ENCODE measurements at regions not wholly inside any gene's neighbourhood (a gene's known extent, or its start where the extent isn't known, plus 50 kb on each side); places are given as distances from the start of the nearest gene placed in this dataset.
"Not testable (repeated sequence)": the region's sequence is repeated elsewhere in the genome, so short reads cannot be mapped to it uniquely, and the experiment has no call there.

DNA sequence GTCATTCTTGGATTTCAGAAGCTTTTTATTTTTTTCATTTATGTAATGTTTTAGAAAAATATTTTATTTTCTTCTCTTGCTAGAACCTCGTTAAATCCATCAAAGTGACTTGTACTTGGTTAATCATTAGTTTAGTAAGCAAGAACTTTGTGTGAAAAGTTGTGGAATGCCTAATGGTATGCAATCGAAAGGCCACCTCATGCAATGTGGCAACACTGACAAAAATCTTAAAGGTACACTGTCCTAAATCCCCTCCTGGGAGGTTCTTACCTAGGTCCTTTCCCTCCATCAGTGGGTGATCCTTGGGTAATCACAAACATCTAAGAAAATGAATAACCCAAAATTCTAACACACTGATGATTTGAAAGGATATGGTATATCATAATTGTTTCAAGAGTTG lies 304.2 kb downstream of the DNAH5 start:
- DNase-seq: no peak

DNA sequence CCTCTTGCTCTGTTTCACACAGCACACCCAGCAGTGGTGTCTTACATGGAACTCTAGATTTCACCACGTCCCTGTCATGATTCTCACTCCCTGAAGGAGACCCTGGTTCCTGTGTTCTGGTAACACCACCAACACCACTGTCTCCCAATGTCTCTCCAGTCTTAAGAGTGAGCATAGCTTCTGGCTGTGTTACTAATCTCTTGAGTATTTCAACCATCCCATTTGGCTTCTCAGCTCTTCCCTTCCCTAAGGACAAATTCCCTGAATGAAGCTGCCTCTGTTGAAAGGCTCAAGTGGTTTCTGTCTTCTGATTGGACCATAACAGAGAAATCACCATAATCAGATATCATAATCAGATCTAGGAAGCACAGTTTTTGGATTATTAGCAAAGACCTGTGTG lies 311.8 kb downstream of the DNAH5 start:
- no peak for DNase-seq

DNA sequence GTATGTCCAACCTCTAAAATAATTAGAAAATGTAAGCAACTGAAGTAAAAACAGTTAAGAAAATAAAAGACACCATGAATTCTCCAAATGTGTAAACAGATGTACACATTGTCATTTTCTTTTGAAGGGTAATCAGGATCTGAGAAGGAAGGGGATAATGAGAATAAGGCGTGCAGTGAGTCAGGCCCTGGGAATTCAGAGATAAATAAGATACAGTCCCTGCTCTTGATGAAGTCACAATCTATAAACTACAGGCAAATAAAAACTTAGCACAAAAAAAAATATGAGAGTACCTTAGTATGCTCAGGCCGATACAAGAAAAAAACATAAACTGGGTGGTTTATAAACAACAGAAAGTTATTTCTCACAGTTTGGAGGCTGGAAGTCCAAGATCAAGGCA lies 315.3 kb downstream of the DNAH5 start:
- no peak for DNase-seq

DNA sequence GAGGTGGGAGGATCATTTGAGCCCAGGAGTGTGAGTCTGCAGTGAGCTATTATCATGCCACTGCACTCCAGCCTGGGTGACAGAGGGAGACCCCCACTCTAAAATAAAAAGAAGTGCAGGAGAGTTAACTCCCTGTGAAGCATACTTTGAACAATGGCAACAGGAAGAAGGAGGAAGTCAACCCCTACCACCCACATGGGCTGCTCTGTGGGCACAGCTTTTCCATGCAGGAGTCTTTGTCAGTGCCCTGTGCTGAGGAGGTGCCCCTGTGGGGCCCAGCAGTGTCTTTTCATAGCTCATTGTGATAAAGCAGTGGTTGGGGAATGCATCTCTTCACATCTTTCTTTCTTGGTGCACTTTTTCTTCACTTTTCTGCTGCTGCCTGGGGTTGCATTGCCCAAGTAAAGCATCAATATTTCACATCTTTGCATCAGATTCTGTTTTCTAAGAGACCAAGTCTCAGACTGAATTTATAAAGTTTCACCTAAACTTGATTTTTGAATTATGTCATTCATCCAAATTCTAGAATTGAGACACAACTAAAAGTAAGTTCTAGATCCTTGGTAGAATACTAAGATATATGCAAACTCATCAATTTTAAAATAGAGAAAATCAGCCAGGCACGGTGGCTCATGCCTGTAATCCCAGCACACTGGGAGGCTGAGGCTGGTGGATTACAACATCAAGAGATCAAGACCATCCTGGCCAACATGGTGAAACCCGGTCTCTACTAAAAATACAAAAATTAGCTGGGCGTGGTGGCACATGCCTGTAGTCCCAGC lies 316.6 kb downstream of the DNAH5 start:
- no peak for DNase-seq

DNA sequence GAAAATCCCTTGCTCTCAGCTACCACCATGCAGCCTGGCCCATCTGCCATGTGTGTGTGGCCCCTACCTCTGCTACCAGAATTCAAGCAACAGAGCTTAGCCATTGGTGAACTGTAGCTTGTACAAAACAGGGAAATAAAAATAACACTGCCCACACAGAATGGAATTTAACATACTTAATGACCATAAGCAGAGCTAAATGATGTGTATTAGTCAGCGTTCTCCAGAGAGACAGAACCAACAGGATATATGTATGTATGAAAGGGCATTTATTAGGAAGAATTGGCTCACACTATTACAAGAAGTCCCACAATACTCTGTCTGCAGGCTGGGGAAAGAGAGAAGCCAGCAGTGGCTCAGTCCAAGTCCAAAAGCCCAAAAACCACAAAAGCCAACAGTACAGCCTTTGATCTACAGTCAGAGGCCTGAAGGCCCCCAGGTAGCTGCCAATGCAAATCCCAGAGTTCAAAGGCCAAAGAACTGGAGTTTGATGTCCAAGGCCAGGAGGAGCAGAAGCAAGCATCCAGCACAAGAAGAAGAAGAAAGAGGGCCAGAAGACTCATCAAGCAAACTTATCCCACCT lies 318.8 kb downstream of the DNAH5 start:
- DNase-seq: no peak

DNA sequence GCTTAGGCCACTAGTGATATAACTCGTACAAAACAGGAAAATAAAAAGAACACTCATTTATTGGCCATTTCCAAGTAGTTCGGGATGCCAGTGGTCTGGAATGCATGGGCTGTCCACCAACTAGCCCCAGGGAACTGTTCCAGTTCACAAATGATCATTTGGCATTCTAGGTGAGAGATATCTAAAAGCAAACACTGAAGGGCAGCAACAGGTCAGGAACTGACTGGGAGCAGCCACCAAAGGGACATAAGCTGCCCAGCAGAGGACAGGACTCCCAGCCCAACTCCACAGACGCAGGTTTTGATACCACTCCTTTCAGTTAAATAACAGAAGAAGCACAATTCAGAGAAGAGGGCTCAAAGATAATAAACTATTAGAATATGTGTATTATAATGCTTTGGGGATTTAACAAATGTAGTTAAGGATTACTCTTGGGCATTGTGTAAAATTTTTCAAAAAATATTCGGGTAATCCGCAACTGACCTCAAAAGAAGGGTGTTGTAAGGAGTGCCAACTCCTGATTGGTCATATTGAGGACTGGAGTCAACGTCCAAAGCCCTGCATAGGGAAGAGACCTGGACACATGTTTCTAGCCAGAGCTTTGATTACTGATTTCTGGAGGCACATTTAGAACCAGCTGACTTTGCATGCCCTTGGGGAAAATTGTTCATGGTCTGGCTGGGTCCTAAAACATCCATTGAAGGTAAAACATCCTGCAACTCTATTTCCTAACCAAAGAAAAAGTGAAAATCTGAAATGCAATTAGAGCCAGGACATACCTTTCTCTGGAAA lies 320.0 kb downstream of the DNAH5 start:
- DNase-seq: no peak

DNA sequence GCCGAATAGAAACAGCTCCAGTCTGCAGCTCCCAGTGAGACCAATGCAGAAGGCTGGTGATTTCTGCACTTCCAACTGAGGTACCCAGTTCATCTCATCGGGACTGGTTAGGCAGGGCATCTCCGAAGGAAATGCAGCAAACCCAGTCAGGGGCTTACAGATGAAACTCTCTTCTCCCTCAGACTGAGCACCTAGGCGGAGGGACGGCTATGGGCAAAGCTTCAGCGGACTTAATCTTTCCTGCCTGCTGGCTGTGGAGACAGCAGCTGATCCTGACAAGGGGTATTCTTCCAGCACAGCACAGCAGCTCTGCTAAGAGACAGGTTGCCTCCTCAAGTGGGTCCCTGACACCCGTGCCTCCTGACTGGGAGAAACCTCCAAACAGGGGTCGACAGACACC lies 330.9 kb downstream of the DNAH5 start:
- no peak for DNase-seq

DNA sequence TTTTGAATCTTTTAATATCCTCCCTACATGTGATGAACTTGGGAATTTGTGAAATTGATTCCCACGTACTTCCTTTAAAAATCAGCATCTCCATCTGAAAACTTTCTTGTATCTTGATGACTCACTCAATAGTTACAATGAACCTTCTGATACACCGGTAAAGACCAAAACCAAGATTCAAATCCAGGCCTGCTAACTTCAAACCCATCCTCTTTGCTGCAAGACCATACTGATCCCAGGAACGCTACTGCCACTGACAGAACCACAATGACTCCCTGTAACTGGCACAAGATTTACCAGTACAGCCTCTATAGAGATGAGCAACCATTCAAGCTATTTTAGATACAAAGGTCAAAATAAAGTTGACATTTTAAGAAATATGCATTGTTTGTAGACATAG lies 332.9 kb downstream of the DNAH5 start:
- DNase-seq: no peak

DNA sequence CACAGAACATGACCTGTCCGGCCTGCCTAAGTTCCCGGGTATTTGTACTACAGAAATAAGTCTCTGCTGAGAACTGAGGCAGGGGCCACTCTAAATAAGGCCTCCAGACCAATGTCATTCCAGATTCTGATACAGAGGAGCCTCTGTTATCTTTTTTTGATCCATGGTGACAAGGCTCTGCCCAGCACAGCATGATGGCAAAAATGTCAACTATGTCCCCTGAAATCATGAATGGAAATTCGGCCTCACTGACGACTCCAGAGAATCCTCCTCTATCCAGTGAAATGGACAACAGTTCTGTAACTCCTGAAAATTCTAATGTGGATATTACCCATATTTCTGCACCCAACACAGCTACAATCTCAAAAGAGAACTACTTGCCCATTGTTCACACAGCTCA lies 335.0 kb downstream of the DNAH5 start:
- DNase-seq: no peak

DNA sequence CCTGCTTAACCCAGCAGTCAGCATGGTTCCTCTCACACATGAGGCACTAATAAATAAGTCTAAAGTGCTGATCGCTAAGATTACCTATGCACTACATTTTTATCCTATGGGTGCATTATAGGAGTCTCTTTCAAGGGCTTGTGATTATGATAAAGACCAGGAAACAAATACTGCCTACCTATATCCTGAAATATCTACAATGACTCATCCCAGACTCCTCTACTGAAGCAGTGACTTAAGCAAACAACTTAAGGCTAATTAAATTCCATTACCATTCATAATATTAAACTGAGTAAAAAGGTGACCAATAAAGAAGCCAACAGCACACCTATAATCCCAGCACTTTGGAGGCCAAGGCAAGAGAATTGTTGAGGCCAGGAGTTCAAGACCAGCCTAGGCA lies 338.4 kb downstream of the DNAH5 start:
- no peak for DNase-seq

DNA sequence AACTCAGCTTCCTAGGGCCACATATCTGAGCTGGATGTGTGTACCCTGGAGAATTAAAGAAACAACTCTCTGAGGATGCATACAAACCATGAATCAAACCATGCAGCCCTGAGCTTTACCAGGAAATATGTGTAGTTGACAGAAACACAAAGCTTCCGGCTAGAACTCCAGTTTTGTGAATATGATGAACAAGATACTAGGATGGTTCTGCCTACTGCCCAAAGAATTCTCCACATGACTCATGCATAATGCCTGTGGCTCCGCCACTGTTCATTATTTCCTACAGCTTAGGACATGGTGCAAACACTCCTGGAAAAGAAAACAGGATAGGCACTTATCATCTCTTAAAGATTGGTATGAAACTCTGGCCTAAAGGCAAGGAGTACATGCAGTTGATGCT lies 343.4 kb downstream of the DNAH5 start:
- no peak for DNase-seq

DNA sequence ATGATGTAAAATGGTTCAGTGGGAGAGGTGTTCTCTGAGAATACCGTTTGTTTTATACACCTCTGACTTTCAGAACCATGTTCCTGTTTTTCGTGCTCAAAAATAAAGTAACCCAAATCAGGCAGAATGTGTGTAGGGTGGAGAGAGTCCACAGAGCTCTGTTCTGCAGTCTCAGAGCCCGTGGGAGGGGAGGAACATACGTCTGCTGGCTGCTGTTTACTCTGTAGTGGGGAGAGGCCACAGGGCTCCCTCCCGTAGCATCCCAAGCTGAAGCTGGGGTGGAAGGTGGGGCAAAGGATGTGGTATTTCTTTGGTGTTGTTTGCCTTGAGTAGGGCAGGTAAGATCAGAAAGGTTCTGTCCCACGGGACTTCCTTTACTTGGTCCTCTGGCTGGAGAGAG lies 348.5 kb downstream of the DNAH5 start:
- no peak for DNase-seq

DNA sequence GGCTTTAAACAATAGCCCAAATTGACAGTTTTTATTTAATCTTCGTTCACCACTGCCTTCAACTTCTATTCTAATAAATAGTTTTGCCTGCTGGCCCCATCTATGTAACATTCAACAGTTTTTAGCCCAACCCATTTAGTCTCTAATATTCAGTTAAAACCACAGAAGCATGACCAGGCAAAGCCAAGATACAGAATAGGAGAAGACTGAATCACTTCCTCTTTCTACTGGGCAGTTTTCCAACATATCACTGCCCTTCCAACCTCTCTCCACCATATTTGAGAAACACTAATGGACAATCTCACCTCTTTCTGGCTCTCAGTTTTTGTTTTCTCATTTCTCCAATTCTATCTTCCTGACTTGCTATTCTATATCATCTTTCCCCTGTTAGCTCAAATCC lies 352.9 kb downstream of the DNAH5 start:
- peak; percentile 86 for DNase-seq

DNA sequence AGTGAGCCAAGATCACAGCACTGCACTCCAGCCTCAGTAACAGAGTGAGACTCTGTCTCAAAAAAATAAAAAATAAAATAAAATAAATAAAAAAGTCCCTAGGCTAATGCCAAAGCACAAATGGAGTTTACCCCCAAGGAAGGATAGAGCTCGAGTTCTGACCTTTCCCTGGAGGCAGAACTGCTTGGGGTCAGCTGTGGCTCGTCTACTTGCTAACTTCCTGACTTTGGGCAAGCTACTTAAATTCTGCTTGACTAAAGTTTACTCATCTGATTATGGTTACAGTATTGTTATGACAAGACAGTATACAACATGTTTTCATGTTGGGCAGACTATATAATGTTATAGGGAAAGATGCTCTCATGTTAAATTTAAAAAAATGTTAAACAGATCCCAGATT lies 359.2 kb downstream of the DNAH5 start:
- DNase-seq: no peak

DNA sequence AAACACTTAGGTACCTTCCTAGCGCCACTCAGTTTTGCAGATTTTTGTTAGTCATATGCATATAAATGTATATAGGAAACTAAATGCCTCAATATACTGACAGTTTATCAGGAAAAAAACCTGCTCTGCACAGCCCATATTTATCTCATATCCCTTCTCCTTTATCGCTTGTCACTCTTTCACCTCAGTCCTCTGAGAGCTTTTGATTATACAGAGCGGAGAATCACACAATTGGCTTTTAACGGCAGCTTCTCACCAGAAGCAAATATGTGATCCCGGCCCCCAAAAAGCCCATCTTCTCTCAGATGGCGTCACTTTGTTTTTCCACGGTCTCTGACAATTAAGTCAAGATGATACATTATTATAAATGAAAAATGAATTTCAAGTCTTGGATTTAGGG lies 362.6 kb downstream of the DNAH5 start:
- DNase-seq: no peak

DNA sequence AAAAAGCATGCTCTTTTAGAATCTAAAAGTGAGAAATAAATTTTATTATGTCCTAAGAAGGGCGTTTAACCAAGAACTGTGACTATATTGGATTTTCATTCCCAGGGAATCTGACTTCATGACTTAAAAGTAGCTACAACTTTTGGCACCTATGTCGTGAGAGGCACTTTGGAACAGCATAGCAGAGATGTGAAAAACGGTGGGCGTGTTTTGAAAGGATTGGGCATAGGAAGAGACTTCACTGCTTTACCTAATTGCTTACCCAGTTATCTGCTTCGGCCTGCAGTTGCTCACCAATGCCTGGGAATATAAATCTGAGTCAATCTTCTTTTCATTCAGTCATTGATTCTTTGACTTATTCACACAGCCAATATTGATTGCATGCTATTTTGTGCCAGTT lies 363.4 kb downstream of the DNAH5 start:
- no peak for DNase-seq

DNA sequence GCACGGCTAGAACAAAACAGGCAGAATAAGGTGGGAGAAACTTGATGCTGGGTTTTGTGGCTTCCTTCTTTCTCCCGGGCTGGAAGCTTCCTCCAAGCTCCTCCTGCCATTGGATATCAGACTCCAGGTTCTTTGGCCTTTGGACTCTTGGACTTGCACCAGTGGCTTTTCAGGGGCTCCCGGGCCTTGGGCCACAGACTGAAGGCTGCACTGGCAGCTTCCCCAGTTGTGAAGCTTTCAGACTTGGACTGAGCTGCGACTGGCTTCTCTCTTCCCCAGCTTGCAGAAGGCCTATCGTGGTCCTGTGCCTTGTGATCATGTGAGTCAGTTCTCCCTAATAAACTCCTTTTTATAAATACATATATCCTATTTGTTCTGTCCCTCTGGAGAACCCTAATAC lies 364.4 kb downstream of the DNAH5 start:
- no peak for DNase-seq

DNA sequence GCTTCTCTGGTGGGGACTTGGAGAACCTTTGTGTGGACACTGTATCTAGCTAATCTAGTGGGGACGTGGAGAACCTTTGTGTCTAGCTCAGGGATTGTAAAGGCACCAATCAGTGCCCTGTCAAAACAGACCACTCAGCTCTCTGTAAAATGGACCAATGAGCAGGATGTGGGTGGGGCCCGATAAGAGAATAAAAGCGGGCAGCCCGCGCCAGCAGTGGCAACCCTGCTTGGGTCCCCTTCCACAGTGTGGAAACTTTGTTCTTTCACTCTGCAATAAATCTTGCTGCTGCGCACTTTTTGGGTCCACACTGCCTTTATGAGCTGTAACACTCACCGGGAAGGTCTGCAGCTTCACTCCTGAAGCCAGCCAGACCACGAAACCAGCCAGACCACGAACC lies 365.4 kb downstream of the DNAH5 start:
- not testable (repeated sequence) for DNase-seq

DNA sequence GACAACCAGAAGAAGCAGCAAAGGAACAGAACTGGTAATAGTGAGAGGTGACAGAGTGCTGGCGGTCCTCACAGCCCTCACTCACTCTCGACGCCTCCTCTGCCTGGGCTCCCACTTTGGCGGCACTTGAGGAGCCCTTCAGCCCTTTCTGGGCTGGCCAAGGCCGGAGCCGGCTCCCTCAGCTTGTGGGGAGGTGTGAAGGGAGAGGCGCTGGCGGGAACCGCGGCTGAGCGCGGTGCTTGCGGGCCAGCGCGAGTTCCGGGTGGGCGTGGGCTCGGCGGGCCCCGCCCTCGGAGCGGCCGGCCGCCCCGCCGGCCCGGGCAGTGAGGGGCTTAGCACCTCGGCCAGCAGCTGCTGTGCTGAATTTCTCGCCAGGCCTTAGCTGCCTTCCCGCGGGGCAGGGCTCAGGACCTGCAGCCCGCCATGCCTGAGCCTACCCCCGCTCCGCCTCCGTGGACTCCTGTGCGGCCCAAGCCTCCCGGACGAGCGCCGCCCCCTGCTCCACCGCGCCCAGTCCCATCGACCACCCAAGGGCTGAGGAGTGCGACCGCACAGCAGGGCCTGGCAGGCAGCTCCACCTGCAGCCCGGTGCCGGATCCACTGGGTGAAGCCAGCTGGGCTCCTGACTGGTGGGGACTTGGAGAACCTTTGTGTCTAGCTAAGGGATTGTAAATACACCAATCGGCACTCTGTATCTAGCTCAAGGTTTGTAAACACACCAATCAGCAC lies 366.0 kb downstream of the DNAH5 start:
- DNase-seq: not testable (repeated sequence)

DNA sequence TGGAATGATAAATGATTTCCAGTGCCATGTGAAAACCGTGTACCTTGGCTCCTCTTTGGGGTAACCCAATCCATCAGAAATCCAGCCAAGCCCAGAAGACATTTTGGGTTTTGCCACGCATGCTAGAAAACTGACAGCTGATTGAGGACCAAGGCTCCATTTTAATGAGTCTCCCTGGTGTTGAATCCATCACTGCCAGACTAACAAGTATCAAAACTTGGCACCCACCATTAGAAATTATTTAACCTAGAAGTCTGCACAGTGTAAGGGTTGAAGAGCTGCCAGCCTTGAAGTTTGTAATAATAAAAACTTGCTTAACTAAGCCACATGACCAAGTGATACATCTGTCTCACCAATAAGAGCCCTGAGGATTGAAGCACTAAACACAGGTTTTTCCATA lies 369.9 kb downstream of the DNAH5 start:
- no peak for DNase-seq

DNA sequence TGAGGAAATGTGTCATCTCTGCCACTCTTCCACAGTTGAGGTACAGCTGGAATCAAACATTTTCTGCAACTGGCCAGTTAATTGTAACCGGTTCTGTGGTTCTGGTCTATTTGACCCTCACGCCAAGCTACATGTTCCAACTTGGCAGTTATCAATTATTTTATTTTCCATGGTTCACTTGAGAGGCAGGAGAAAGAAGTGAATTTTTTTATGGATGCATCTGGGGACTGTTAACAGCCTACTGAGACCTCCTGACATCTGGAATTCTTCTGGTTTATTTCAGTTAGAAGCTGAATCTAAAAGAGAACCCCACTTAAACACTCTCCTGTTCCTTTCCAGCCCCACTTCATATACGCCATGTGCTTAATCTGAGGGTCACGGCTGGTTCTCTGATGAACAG lies 372.3 kb downstream of the DNAH5 start:
- no peak for DNase-seq

DNA sequence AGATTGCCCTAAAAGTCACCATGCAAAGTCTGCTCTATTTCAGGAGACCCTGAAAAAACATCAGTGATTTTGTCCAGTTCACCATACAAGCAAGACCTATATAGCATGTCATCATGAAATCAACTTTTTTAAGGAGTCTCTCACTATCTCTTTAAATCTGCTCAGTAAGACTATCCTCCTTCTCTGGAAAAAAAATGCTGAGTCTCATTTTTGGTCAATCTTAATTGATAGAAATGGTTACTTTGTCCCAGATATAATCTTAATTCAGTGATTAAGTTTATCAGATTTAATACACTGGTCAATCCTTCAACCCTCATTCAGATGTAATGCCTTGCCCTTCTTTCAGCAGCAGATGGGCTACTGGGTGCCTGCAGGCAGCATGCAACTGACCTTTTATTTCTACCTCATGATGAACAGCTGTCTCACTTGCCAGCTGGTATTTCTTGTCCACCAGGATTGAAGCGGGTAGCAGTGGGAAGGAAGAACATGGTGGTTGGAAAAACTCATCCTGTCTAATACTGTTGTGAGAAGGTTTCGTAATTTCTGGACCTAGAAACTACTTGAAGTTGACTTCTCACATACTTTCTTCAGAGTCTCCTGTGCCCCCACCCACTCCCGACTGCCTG lies 375.3 kb downstream of the DNAH5 start:
- DNase-seq: no peak

DNA sequence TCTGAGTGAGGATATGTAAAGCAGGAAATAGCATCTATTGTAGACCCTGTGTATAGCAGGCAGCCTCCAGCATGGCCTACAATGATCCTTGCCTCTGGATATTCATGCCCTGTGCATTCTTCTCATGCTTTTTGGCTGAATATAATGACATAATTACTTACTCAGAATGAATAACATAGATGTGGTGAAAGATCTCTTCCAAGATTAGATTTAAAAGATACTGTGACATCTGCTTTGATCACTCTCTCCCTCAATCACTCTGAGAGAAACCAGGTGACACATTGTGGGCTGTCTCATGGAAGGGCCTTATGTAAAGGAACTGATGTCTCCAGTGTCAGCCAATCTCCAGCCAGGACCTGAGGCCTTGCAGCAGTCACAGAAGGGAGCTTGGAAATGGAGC lies 376.7 kb downstream of the DNAH5 start:
- DNase-seq: no peak
